A673 (cell line): ENCODE measurements at regions not wholly inside any gene's neighbourhood (a gene's known extent, or its start where the extent isn't known, plus 50 kb on each side); places are given as distances from the start of the nearest gene placed in this dataset.
A peak's percentile ranks its signal among the peaks of the same experiment; 100 is the strongest.
"Not testable (repeated sequence)": the region's sequence is repeated elsewhere in the genome, so short reads cannot be mapped to it uniquely, and the experiment has no call there.

Experiments used
- BruUV-seq: library from RNA; stranded (reverse); fragments of 400-500 nt; replicated peaks from 2 replicates; lab custom pipeline; 2021; lab: Mats Ljungman, UMichigan
- CTCF ChIA-PET: fragments of 300-600 bp; sonication (Branson Sonifier 250); formaldehyde crosslinking; loops from one replicate; lab custom pipeline; 2022; ENCODE audit warnings: antibody characterized with exemption; lab: Charles Lee
- POLR2A ChIA-PET: fragments of 300-600 bp; sonication (Branson Sonifier 250); formaldehyde crosslinking; loops from one replicate; lab custom pipeline; 2022; ENCODE audit warnings: antibody characterized with exemption; ENCODE audit not compliant: low non-redundant PET; lab: Charles Lee
- DNase-seq: peaks from one replicate; pipeline ENCODE4 v3.0.0-alpha.2; 2015; ENCODE audit warnings: low spot score
- H3K27ac ChIP-seq: fragments of 200-600 bp; sonication (generic); 2 replicates; pipeline ENCODE4 v1.5.1; 2016; ENCODE audit warnings: mixed run types, low read depth, mild to moderate bottlenecking, mixed read lengths, antibody characterized with exemption, low read length; ENCODE audit not compliant: poor library complexity, severe bottlenecking
- H3K27me3 ChIP-seq: fragments of 200-600 bp; sonication (generic); replicated peaks from 2 replicates; pipeline ENCODE4 v1.6.1; 2017; ENCODE audit warnings: mixed run types, low read depth, mild to moderate bottlenecking, mixed read lengths, antibody characterized with exemption, low read length; ENCODE audit not compliant: insufficient read depth, poor library complexity
- H3K36me3 ChIP-seq: fragments of 200-600 bp; sonication (generic); 2 replicates; pipeline ENCODE4 v1.6.1; 2016; ENCODE audit warnings: mixed run types, mild to moderate bottlenecking, mixed read lengths, antibody characterized with exemption, low read length; ENCODE audit not compliant: insufficient read depth, poor library complexity, severe bottlenecking
- H3K4me1 ChIP-seq: fragments of 200-600 bp; sonication (generic); 2 replicates; pipeline ENCODE4 v1.6.1; 2017; ENCODE audit warnings: mixed run types, mild to moderate bottlenecking, mixed read lengths, antibody characterized with exemption, low read length; ENCODE audit not compliant: insufficient read depth, poor library complexity, severe bottlenecking
- H3K4me3 ChIP-seq: fragments of 200-600 bp; sonication (generic); 2 replicates; pipeline ENCODE4 v1.5.1; 2016; ENCODE audit warnings: low read depth, mixed run types, mild to moderate bottlenecking, mixed read lengths, low read length; ENCODE audit not compliant: poor library complexity, severe bottlenecking
- H3K9me3 ChIP-seq: fragments of 200-600 bp; sonication (generic); 2 replicates; pipeline ENCODE4 v1.6.1; 2016; ENCODE audit warnings: mixed run types, low read depth, mild to moderate bottlenecking, mixed read lengths, antibody characterized with exemption, low read length; ENCODE audit not compliant: poor library complexity, severe bottlenecking
- CTCF ChIP-seq: fragments of 300-800, 200-600 bp; sonication (generic); conservative IDR thresholded peaks from 2 replicates; pipeline ENCODE4 v1.5.1; 2017; ENCODE audit warnings: low read depth, mild to moderate bottlenecking, antibody characterized with exemption, low read length, moderate library complexity, mixed read lengths
- EZH2 ChIP-seq: fragments of 200-600 bp; sonication (generic); IDR thresholded peaks from 2 replicates; pipeline ENCODE4 v1.6.1; 2017; ENCODE audit warnings: borderline replicate concordance, low read depth, mild to moderate bottlenecking, mixed read lengths, antibody characterized with exemption, low read length; ENCODE audit not compliant: poor library complexity, severe bottlenecking
- intact Hi-C: fragments of 100-400 bp; cut with micrococcal nuclease; formaldehyde crosslinking; loops from one replicate; pipeline ENCODE4 v1.10.0; 2022; ENCODE audit not compliant: unreplicated experiment

- H3K36me3 ChIP-seq = no peaks in the 10 kb centered on the region
- H3K4me3 ChIP-seq = no peak overlapping the region
- H3K4me1 ChIP-seq = peaks cover 15% of the 10 kb centered on the region
- intact Hi-C loops = no loop called here
- no TSS peak for BruUV-seq
- no peak overlapping the region for H3K27ac ChIP-seq
- no peaks in the 10 kb centered on the region for H3K27me3 ChIP-seq
- no peak for DNase-seq
- H3K9me3 ChIP-seq = no peaks in the 10 kb centered on the region
- ChIA-PET POLR2A (no interaction called here), CTCF (no interaction called here)
- TF ChIP-seq EZH2 = no peak
- no peak for TF ChIP-seq CTCF
Observed at GRCh38 chr10:30705625-30706149, 76.1 kb upstream of the LYZL2 start.

- no peaks in the 10 kb centered on the region for H3K36me3 ChIP-seq
- intact Hi-C loops = no loop called here
- no TSS peak for BruUV-seq
- no peaks in the 10 kb centered on the region for H3K9me3 ChIP-seq
- ChIA-PET POLR2A (no interaction called here), CTCF (no interaction called here)
- peaks cover 15% of the 10 kb centered on the region for H3K4me1 ChIP-seq
- H3K4me3 ChIP-seq = no peak overlapping the region
- H3K27me3 ChIP-seq = no peaks in the 10 kb centered on the region
- TF ChIP-seq CTCF (no peak), EZH2 (no peak)
- DNase-seq = no peak
- H3K27ac ChIP-seq = no peak overlapping the region
Observed at GRCh38 chr10:30705101-30705624, 75.6 kb upstream of the LYZL2 start.

GRCh38 chr10:30704601-30705100 is 75.1 kb upstream of the LYZL2 start:
- H3K36me3 ChIP-seq, H3K4me3 ChIP-seq, H3K9me3 ChIP-seq, POLR2A ChIA-PET, BruUV-seq, H3K27ac ChIP-seq, H3K27me3 ChIP-seq, intact Hi-C loops, CTCF ChIA-PET: not testable (repeated sequence)
- peak; percentile 18 for DNase-seq
- peaks cover 15% of the 10 kb centered on the region for H3K4me1 ChIP-seq

- ChIA-PET CTCF (no interaction called here), POLR2A (no interaction called here)
- no TSS peak for BruUV-seq
- DNase-seq = no peak
- no peaks in the 10 kb centered on the region for H3K36me3 ChIP-seq
- no peaks in the 10 kb centered on the region for H3K27me3 ChIP-seq
- H3K4me1 ChIP-seq = peaks cover 15% of the 10 kb centered on the region
- no peak overlapping the region for H3K4me3 ChIP-seq
- no peak overlapping the region for H3K27ac ChIP-seq
- no peaks in the 10 kb centered on the region for H3K9me3 ChIP-seq
- intact Hi-C loops = no loop called here
- TF ChIP-seq CTCF (no peak), EZH2 (no peak)
Observed at GRCh38 chr10:30704026-30704600, 74.6 kb upstream of the LYZL2 start.

GRCh38 chr10:30703446-30703845 is 73.9 kb upstream of the LYZL2 start:
- CTCF ChIA-PET, intact Hi-C loops, H3K36me3 ChIP-seq, H3K27me3 ChIP-seq, H3K9me3 ChIP-seq, POLR2A ChIA-PET, H3K4me3 ChIP-seq, BruUV-seq, H3K27ac ChIP-seq, DNase-seq: not testable (repeated sequence)
- H3K4me1 ChIP-seq = peaks cover 15% of the 10 kb centered on the region
